ENCODE measurements at regions not wholly inside any gene's neighbourhood (a gene's known extent, or its start where the extent isn't known, plus 50 kb on each side); places are given as distances from the start of the nearest gene placed in this dataset.

- TF ChIP-seq ZNF462 (CRISPR knock-in tag; IDR thresholded peaks at IDR 0.05) (no peak), POLR2AphosphoS5 (IDR thresholded peaks at IDR 0.05; ENCODE audit: low read depth) (no peak), ZNF114 (CRISPR knock-in tag; IDR thresholded peaks at IDR 0.05) (no peak), ZNF331 (CRISPR knock-in tag; IDR thresholded peaks at IDR 0.05; ENCODE audit: low read depth) (no peak)
Measured at GRCh38 chr18:10081492-10081891, 167.7 kb downstream of the VAPA start (continued).

DNA sequence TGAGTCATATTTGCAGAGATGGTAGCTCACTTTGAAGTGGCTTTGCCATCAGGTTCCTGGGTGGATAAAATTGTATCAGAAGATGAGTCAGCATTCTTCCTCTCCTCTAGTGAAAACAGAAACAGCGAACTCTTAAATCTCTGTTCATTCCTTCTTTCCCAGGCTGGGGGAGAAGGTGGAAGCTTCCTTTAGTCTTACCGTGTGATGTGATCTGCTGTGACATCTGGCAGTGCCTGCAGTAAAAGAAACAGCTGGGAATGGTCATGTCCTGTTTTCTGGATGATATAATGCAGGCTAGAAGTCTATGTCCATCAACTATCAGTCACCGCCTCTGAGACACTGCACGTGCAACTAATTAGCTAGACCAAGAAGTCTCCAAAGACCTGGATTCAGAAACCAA is 171.6 kb downstream of the VAPA start:
- Histone ChIP-seq H3K27ac (ENCODE audit: low read depth) (no peak overlapping the region), H3K4me2 (no peak overlapping the region), H4K20me1 (replicated peaks; ENCODE audit: insufficient read depth) (no peaks in the 10 kb centered on the region), H3K79me2 (replicated peaks; ENCODE audit: insufficient read depth) (no peaks in the 10 kb centered on the region), H3K9me2 (ENCODE audit: insufficient read depth) (peaks cover 2% of the 10 kb centered on the region; the same call in 1 of the 2 replicates), H3F3A (replicated peaks; ENCODE audit: low read depth) (no peaks in the 10 kb centered on the region), H3K27me3 (ENCODE audit: insufficient read depth) (no peaks in the 10 kb centered on the region), H3K4me1 (ENCODE audit: insufficient read depth) (no peaks in the 10 kb centered on the region), H2AFZ (no peak overlapping the region), H3K4me3 (no peak overlapping the region), H3K36me3 (ENCODE audit: insufficient read depth) (no peaks in the 10 kb centered on the region; the same call in 1 of the 2 replicates)
- Mint-ChIP-seq H3K27ac (no peak overlapping the region), H3K36me3 (ENCODE audit: low read depth) (peaks cover 15% of the 10 kb centered on the region), H3K9me3 (peaks cover 20% of the 10 kb centered on the region), H3K4me1 (peaks cover 19% of the 10 kb centered on the region; the same call in 2 of the 3 replicates), H3K27me3 (ENCODE audit: insufficient read depth, low read depth, poor library complexity) (peaks cover 7% of the 10 kb centered on the region), H3K4me3 (no peak overlapping the region)
- no peak for ATAC-seq
- no peak for DNase-seq (ENCODE audit: low spot score)
- TF ChIP-seq REST (IDR thresholded peaks at IDR 0.05; ENCODE audit: unreplicated experiment): no peak
- no peak for TF ChIP-seq ZNF462 (CRISPR knock-in tag; IDR thresholded peaks at IDR 0.05)
- no peak for TF ChIP-seq JUNB (IDR thresholded peaks at IDR 0.05; ENCODE audit: unreplicated experiment)
- TF ChIP-seq NANOG (IDR thresholded peaks at IDR 0.05; ENCODE audit: borderline replicate concordance): no peak
